ENCODE measurements at regions not wholly inside any gene's neighbourhood (a gene's known extent, or its start where the extent isn't known, plus 50 kb on each side); places are given as distances from the start of the nearest gene placed in this dataset.

GRCh38 chr10:120988751-120989150, 137.6 kb downstream of the WDR11 start:
- no peak overlapping the region for H3K4me3 ChIP-seq (ENCODE audit: low read depth, low read length)
- DNase-seq (ENCODE audit: low read depth), result no peak
- TF ChIP-seq, protein P1, sequence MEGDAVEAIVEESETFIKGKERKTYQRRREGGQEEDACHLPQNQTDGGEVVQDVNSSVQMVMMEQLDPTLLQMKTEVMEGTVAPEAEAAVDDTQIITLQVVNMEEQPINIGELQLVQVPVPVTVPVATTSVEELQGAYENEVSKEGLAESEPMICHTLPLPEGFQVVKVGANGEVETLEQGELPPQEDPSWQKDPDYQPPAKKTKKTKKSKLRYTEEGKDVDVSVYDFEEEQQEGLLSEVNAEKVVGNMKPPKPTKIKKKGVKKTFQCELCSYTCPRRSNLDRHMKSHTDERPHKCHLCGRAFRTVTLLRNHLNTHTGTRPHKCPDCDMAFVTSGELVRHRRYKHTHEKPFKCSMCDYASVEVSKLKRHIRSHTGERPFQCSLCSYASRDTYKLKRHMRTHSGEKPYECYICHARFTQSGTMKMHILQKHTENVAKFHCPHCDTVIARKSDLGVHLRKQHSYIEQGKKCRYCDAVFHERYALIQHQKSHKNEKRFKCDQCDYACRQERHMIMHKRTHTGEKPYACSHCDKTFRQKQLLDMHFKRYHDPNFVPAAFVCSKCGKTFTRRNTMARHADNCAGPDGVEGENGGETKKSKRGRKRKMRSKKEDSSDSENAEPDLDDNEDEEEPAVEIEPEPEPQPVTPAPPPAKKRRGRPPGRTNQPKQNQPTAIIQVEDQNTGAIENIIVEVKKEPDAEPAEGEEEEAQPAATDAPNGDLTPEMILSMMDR (IDR thresholded peaks at IDR 0.05; ENCODE audit: low read depth, low read length), result no peak
- no peak for TF ChIP-seq MYC (IDR thresholded peaks at IDR 0.05; ENCODE audit: low read depth, low read length)
- no peak for TF ChIP-seq MAX (IDR thresholded peaks at IDR 0.05; ENCODE audit: low read depth, low read length)
- TF ChIP-seq POLR2A (IDR thresholded peaks at IDR 0.05; ENCODE audit: extremely low read depth, insufficient read length), result no peak

- TF ChIP-seq, protein P1 (IDR thresholded peaks at IDR 0.05; ENCODE audit: low read depth, low read length), result no peak
- TF ChIP-seq MAX (IDR thresholded peaks at IDR 0.05; ENCODE audit: low read depth, low read length) (no peak), MYC (IDR thresholded peaks at IDR 0.05; ENCODE audit: low read depth, low read length) (no peak), POLR2A (IDR thresholded peaks at IDR 0.05; ENCODE audit: extremely low read depth, insufficient read length) (no peak)
- H3K4me3 ChIP-seq (ENCODE audit: low read depth, low read length), result no peak overlapping the region
- DNase-seq (ENCODE audit: low read depth), result no peak
Measured at GRCh38 chr10:120989279-120989678, 138.1 kb downstream of the WDR11 start.

DNA sequence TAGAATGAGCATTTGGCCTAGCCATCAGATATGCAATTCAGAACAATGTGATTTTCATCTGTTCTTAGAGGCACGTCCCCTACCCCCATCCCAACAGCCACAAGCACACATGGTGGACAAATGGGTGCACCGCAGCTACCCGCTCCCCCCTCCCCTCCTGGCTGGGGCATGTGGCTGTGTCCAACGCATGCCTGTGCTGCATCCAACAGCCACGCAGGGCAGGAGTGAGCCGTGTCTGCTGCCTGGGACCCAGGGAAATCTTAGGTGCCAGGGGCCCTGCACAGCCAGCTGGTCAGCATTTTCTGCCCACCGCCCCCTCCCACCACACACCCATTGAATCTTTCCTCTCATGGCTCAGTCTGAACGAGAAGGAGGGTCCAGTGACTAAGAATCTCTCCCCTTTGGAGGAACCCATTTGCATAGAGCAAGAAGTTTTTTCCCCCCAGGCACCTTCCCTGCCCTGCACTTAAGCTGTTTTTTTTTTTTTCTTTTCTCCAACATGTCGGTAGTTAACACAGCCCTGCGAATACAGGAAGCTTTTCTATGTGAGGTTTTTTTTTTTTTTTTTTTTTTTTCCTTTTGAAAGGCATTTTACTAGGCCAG, 138.9 kb downstream of the WDR11 start:
- no peak overlapping the region for H3K4me3 ChIP-seq (ENCODE audit: low read depth, low read length)
- DNase-seq (ENCODE audit: low read depth), result no peak
- TF ChIP-seq, protein P1 (IDR thresholded peaks at IDR 0.05; ENCODE audit: low read depth, low read length), result no peak
- TF ChIP-seq POLR2A (IDR thresholded peaks at IDR 0.05; ENCODE audit: extremely low read depth, insufficient read length) (no peak), MAX (IDR thresholded peaks at IDR 0.05; ENCODE audit: low read depth, low read length) (no peak), MYC (IDR thresholded peaks at IDR 0.05; ENCODE audit: low read depth, low read length) (no peak)

DNA sequence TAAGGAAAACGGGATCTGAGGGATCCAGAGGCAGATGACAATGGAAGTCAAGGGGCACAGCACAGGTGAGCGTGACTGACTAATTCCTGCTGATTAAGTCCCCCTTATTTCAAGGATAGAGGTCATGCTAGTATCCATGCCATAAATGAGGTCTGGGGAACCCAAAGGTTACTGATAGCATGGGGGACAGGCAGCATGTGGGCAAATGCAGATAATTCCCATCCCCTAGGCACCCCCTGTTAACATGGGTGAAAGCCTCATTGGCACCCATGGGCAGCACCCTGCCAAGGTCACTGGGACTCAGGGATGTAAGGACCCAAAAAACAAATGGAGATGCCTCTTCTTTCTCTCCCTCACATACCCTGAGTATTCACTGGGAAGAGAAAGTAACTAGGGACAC, 139.7 kb downstream of the WDR11 start:
- DNase-seq (ENCODE audit: low read depth), result no peak
- H3K4me3 ChIP-seq (ENCODE audit: low read depth, low read length), result no peak overlapping the region
- TF ChIP-seq MAX (IDR thresholded peaks at IDR 0.05; ENCODE audit: low read depth, low read length) (no peak), MYC (IDR thresholded peaks at IDR 0.05; ENCODE audit: low read depth, low read length) (no peak), POLR2A (IDR thresholded peaks at IDR 0.05; ENCODE audit: extremely low read depth, insufficient read length) (no peak)
- TF ChIP-seq, protein P1 (IDR thresholded peaks at IDR 0.05; ENCODE audit: low read depth, low read length), result no peak

- TF ChIP-seq POLR2A (IDR thresholded peaks at IDR 0.05; ENCODE audit: extremely low read depth, insufficient read length), result no peak
- TF ChIP-seq MYC (IDR thresholded peaks at IDR 0.05; ENCODE audit: low read depth, low read length), result no peak
- TF ChIP-seq, protein P1 (IDR thresholded peaks at IDR 0.05; ENCODE audit: low read depth, low read length), result no peak
- TF ChIP-seq MAX (IDR thresholded peaks at IDR 0.05; ENCODE audit: low read depth, low read length), result no peak
- DNase-seq (ENCODE audit: low read depth), result no peak
- no peak overlapping the region for H3K4me3 ChIP-seq (ENCODE audit: low read depth, low read length)
Measured at GRCh38 chr10:120993089-120993488, 141.9 kb downstream of the WDR11 start.
